HS-27A (cell line): ENCODE measurements at regions not wholly inside any gene's neighbourhood (a gene's known extent, or its start where the extent isn't known, plus 50 kb on each side); places are given as distances from the start of the nearest gene placed in this dataset.

Experiments
- DNase-seq: peaks from one replicate; pipeline ENCODE4 v3.0.0-alpha.2; 2012; ENCODE audit warnings: low read depth, missing footprints

- DNase-seq: no peak
Measured at GRCh38 chr5:124692950-124693349, 53.5 kb downstream of the ZNF608 start.

- peak; percentile 29 for DNase-seq
Measured at GRCh38 chr5:124692324-124692723, 54.1 kb downstream of the ZNF608 start.

GRCh38 chr5:124689653-124690052, 56.8 kb downstream of the ZNF608 start:
- no peak for DNase-seq

- no peak for DNase-seq
Measured at GRCh38 chr5:124686239-124687004, 60.0 kb downstream of the ZNF608 start.

- no peak for DNase-seq
Measured at GRCh38 chr5:124685404-124685930, 61.0 kb downstream of the ZNF608 start.

GRCh38 chr5:124683917-124684555, 62.4 kb downstream of the ZNF608 start:
- no peak for DNase-seq

GRCh38 chr5:124679578-124680199, 66.8 kb downstream of the ZNF608 start:
- DNase-seq: no peak

GRCh38 chr5:124678922-124679519, 67.4 kb downstream of the ZNF608 start:
- DNase-seq: no peak

- DNase-seq: no peak
Measured at GRCh38 chr5:124678468-124678867, 68.0 kb downstream of the ZNF608 start.

- DNase-seq: no peak
Measured at GRCh38 chr5:124677374-124678351, 68.8 kb downstream of the ZNF608 start.

GRCh38 chr5:124675931-124676846, 70.2 kb downstream of the ZNF608 start:
- DNase-seq: no peak

- DNase-seq: no peak
Measured at GRCh38 chr5:124671193-124671592, 75.2 kb downstream of the ZNF608 start.

GRCh38 chr5:124670722-124671184, 75.7 kb downstream of the ZNF608 start:
- DNase-seq: no peak

- DNase-seq: no peak
Measured at GRCh38 chr5:124669956-124670721, 76.3 kb downstream of the ZNF608 start.

- DNase-seq: no peak
Measured at GRCh38 chr5:124669300-124669648, 77.2 kb downstream of the ZNF608 start.

- DNase-seq: no peak
Measured at GRCh38 chr5:124668353-124669299, 77.8 kb downstream of the ZNF608 start.

- no peak for DNase-seq
Measured at GRCh38 chr5:124665625-124666024, 80.8 kb downstream of the ZNF608 start.

- DNase-seq: no peak
Measured at GRCh38 chr5:124665035-124665434, 81.4 kb downstream of the ZNF608 start.
